ENCODE measurements at regions not wholly inside any gene's neighbourhood (a gene's known extent, or its start where the extent isn't known, plus 50 kb on each side); places are given as distances from the start of the nearest gene placed in this dataset.
"Not testable (repeated sequence)": the region's sequence is repeated elsewhere in the genome, so short reads cannot be mapped to it uniquely, and the experiment has no call there.

- TF ChIP-seq CTCF (IDR thresholded peaks at IDR 0.05; ENCODE audit: low read depth, low read length, missing control alignments) = no peak
- DNase-seq (ENCODE audit: low read depth) = no peak
- no peak overlapping the region for H3K4me3 ChIP-seq (ENCODE audit: low read depth, low read length)
Observed at GRCh38 chr22:49672014-49672516, 155.6 kb downstream of the BRD1 start.

DNA sequence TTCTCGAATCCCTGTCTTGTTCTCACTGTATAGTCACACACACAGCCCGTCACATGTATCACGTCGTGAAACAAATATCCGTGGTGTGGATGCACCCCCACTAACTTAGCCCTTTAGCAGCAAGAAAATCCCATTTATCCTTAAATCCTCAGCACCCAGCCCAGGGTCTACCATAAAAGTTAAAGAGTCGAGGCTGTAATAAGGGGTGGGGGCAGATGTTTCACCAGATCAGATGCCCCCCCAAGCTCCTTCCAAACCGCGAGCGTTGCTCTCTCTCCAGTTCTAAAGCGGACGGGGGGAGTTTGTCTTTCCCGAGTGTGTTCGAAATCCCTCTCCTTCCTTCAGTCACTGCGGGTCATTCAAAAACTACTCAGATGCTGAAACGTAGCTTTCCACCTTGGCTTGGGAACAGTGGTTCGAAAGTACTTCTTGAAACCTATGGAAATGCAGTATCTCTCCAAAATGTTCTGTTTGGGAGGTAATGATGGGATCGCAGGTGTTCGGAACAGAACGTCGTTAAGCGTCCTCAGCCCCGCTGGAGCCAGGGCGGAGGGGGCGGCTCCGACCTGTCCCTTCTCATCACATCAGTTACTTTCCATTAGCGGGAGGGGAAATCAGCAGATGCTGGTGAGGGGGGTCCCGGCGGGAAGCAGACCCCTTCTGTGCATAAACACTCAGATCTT is 156.2 kb downstream of the BRD1 start:
- TF ChIP-seq CTCF (IDR thresholded peaks at IDR 0.05; ENCODE audit: low read depth, low read length, missing control alignments) = no peak
- no peak for DNase-seq (ENCODE audit: low read depth)
- no peak overlapping the region for H3K4me3 ChIP-seq (ENCODE audit: low read depth, low read length)

DNA sequence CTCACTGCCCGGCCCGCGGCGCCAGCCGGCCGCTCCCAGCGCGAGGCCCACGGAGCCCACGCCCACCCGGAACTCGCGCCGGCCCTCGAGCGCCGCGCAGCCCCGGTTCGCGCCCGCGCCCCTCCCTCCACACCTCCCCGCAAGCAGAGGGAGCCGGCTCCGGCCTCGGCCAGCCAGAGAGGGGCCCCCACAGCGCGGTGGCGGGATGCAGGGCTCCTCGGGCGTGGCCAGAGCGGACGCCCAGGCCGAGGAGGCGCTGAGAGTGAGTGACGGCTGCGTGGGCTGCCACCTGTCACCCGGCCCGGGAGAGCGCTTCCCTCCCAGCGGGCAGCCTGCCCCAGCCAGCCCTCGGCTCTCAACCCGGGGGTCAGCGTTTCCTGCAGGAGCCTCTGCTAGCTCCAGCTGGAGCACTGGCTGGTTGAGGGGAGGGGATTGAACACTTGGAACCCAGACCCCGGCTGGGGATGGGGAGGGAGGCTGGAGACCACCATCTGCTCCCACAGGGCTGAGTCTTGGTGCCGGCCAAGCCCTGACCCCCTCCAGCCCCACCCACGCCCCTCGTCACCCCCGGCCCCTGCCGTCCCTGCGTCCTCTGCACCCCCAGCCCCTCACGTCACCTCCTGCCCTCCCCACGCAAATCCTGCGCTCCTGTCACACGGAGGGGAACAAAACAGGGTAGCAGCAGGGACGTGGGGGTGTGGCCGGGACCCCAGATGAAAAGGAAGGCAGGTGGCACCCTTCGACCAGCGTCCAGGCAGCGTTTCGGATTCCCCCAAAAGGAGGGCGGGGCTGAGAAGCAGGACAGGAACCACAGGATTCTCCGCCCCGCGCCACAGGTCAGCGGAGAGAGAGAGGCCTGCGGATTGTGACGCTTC is 157.0 kb downstream of the BRD1 start:
- TF ChIP-seq CTCF (IDR thresholded peaks at IDR 0.05; ENCODE audit: low read depth, low read length, missing control alignments) = no peak
- no peak for DNase-seq (ENCODE audit: low read depth)
- H3K4me3 ChIP-seq (ENCODE audit: low read depth, low read length) = no peak overlapping the region

- not testable (repeated sequence) for DNase-seq (ENCODE audit: low read depth); H3K4me3 ChIP-seq (ENCODE audit: low read depth, low read length)
Observed at GRCh38 chr22:49669969-49670455, 157.7 kb downstream of the BRD1 start.

- DNase-seq (ENCODE audit: low read depth) = not testable (repeated sequence)
Observed at GRCh38 chr22:49669427-49669968, 158.2 kb downstream of the BRD1 start.

GRCh38 chr22:49668402-49668801 is 159.3 kb downstream of the BRD1 start:
- H3K4me3 ChIP-seq (ENCODE audit: low read depth, low read length) = no peak overlapping the region
- no peak for DNase-seq (ENCODE audit: low read depth)
- no peak for TF ChIP-seq CTCF (IDR thresholded peaks at IDR 0.05; ENCODE audit: low read depth, low read length, missing control alignments)

More at GRCh38 chr22:49669427-49669968, 158.2 kb downstream of the BRD1 start:
- not testable (repeated sequence) for H3K4me3 ChIP-seq (ENCODE audit: low read depth, low read length)

GRCh38 chr22:49667236-49667635 is 160.4 kb downstream of the BRD1 start:
- no peak overlapping the region for H3K4me3 ChIP-seq (ENCODE audit: low read depth, low read length)
- TF ChIP-seq CTCF (IDR thresholded peaks at IDR 0.05; ENCODE audit: low read depth, low read length, missing control alignments) = no peak
- DNase-seq (ENCODE audit: low read depth) = no peak
